ENCODE measurements at regions not wholly inside any gene's neighbourhood (a gene's known extent, or its start where the extent isn't known, plus 50 kb on each side); places are given as distances from the start of the nearest gene placed in this dataset.

DNA sequence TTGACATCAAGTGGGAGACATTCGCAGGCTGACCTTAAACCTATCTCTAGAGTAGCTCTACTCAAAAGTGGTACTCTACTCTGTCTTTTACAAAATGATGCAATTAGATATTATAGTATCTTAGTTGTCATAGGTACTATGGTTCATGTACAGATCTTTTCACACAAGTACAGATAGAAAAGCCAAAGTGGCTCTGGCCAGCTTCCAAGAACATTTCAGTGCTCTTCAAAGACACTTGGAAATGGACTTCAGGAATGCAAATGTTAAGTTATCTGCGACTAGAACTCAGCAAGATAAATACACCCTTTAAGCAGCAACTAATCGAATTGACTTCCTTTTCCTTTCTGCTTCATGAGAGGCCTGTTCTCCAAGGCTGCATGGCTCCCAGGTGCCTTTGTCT lies 718.7 kb upstream of the FAM98A start:
- TF ChIP-seq, protein P1, sequence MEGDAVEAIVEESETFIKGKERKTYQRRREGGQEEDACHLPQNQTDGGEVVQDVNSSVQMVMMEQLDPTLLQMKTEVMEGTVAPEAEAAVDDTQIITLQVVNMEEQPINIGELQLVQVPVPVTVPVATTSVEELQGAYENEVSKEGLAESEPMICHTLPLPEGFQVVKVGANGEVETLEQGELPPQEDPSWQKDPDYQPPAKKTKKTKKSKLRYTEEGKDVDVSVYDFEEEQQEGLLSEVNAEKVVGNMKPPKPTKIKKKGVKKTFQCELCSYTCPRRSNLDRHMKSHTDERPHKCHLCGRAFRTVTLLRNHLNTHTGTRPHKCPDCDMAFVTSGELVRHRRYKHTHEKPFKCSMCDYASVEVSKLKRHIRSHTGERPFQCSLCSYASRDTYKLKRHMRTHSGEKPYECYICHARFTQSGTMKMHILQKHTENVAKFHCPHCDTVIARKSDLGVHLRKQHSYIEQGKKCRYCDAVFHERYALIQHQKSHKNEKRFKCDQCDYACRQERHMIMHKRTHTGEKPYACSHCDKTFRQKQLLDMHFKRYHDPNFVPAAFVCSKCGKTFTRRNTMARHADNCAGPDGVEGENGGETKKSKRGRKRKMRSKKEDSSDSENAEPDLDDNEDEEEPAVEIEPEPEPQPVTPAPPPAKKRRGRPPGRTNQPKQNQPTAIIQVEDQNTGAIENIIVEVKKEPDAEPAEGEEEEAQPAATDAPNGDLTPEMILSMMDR (conservative IDR thresholded peaks at IDR 0.05) = no peak
- no peak for TF ChIP-seq EZH2 (IDR thresholded peaks at IDR 0.05; ENCODE audit: low read depth)

Data from PC-9 (cell line).